NCI-H1417 treated with DMSO at 0.1 percent for 48 hours (cell line): ENCODE measurements at regions not wholly inside any gene's neighbourhood (a gene's known extent, or its start where the extent isn't known, plus 50 kb on each side); places are given as distances from the start of the nearest gene placed in this dataset.
"Not testable (repeated sequence)": the region's sequence is repeated elsewhere in the genome, so short reads cannot be mapped to it uniquely, and the experiment has no call there.

Experiments
- DNase-seq: peaks from one replicate; lab custom pipeline; 2025; lab: John Stamatoyannopoulos, UW

GRCh38 chr1:222470252-222470805, 77.6 kb downstream of the HHIPL2 start:
- DNase-seq = not testable (repeated sequence)

GRCh38 chr1:222466150-222466865, 81.6 kb downstream of the HHIPL2 start:
- DNase-seq = no peak

GRCh38 chr1:222465211-222466041, 82.5 kb downstream of the HHIPL2 start:
- DNase-seq = peak; percentile 64

GRCh38 chr1:222464841-222465210, 83.1 kb downstream of the HHIPL2 start:
- peak; percentile 32 for DNase-seq

- DNase-seq = no peak
Observed at GRCh38 chr1:222463059-222463730, 84.7 kb downstream of the HHIPL2 start.

GRCh38 chr1:222462601-222463000, 85.3 kb downstream of the HHIPL2 start:
- no peak for DNase-seq

GRCh38 chr1:222461941-222462340, 86.0 kb downstream of the HHIPL2 start:
- DNase-seq = no peak

GRCh38 chr1:222459652-222460051, 88.3 kb downstream of the HHIPL2 start:
- DNase-seq = no peak

GRCh38 chr1:222457513-222457912, 90.4 kb downstream of the HHIPL2 start:
- no peak for DNase-seq

- no peak for DNase-seq
Observed at GRCh38 chr1:222457084-222457483, 90.8 kb downstream of the HHIPL2 start.

GRCh38 chr1:222455188-222455879, 92.6 kb downstream of the HHIPL2 start:
- DNase-seq = peak; percentile 56

GRCh38 chr1:222454782-222455181, 93.1 kb downstream of the HHIPL2 start:
- no peak for DNase-seq

- DNase-seq = no peak
Observed at GRCh38 chr1:222454186-222454585, 93.7 kb downstream of the HHIPL2 start.

- no peak for DNase-seq
Observed at GRCh38 chr1:222452031-222452430, 95.9 kb downstream of the HHIPL2 start.

GRCh38 chr1:222443566-222443965, 104.3 kb downstream of the HHIPL2 start:
- no peak for DNase-seq

- no peak for DNase-seq
Observed at GRCh38 chr1:222441066-222441465, 106.8 kb downstream of the HHIPL2 start.

GRCh38 chr1:222424826-222425225, 123.1 kb downstream of the HHIPL2 start:
- DNase-seq = no peak

GRCh38 chr1:222421380-222421779, 126.5 kb downstream of the HHIPL2 start:
- no peak for DNase-seq

- DNase-seq = no peak
Observed at GRCh38 chr1:222420633-222421032, 127.3 kb downstream of the HHIPL2 start.

GRCh38 chr1:222418654-222419053, 129.2 kb downstream of the HHIPL2 start:
- no peak for DNase-seq

- DNase-seq = no peak
Observed at GRCh38 chr1:222417264-222417663, 130.6 kb downstream of the HHIPL2 start.
